CD8-positive, alpha-beta memory T cell (primary cell): ENCODE measurements at regions not wholly inside any gene's neighbourhood (a gene's known extent, or its start where the extent isn't known, plus 50 kb on each side); places are given as distances from the start of the nearest gene placed in this dataset.

Experiments used
- CTCF ChIA-PET: fragments of 350-600 bp; sonication (Branson Sonifier 250); formaldehyde crosslinking; loops from one replicate; lab custom pipeline; 2021; ENCODE audit warnings: antibody characterized with exemption; lab: Charles Lee
- POLR2A ChIA-PET: fragments of 350-600 bp; sonication (Branson Sonifier 250); formaldehyde crosslinking; loops from one replicate; lab custom pipeline; 2021; ENCODE audit warnings: antibody characterized with exemption; lab: Charles Lee
- DNase-seq, 5 donors: peaks; one replicate each; pipeline versions ENCODE4 v3.0.0 to v3.0.0-alpha.2; 2020 to 2022; ENCODE audit warnings: mixed read lengths in 1 of 5
- H3K27ac ChIP-seq: one replicate; pipeline ENCODE4 v1.7.0; 2013; ENCODE audit warnings: low read depth, mild to moderate bottlenecking, low read length, moderate library complexity
- H3K27me3 ChIP-seq: 2 replicates; pipeline ENCODE4 v1.7.0; 2013; ENCODE audit warnings: low read length, mild to moderate bottlenecking; ENCODE audit not compliant: insufficient read depth, poor library complexity, severe bottlenecking
- H3K36me3 ChIP-seq: 2 replicates; pipeline ENCODE4 v1.7.0; 2013; ENCODE audit warnings: mild to moderate bottlenecking, low read length, moderate library complexity; ENCODE audit not compliant: insufficient read depth
- H3K4me1 ChIP-seq: 2 replicates; pipeline ENCODE4 v1.7.0; 2013; ENCODE audit warnings: mild to moderate bottlenecking, low read length, moderate library complexity; ENCODE audit not compliant: insufficient read depth
- H3K4me3 ChIP-seq: 2 replicates; pipeline ENCODE4 v1.7.0; 2013; ENCODE audit warnings: mild to moderate bottlenecking, low read length
- H3K9me3 ChIP-seq: 2 replicates; pipeline ENCODE4 v1.7.0; 2013; ENCODE audit warnings: mild to moderate bottlenecking, low read length
- H3K27ac Mint-ChIP-seq, 8 donors: one replicate each; pipeline ENCODE4 v1.8.0; 2020 to 2021; ENCODE audit warnings: mixed read lengths in 8 of 8, mild to moderate bottlenecking in 6 of 8, inconsistent platforms in 3 of 8, moderate library complexity in 3 of 8
- H3K27me3 Mint-ChIP-seq, 2 donors: one replicate each; pipeline ENCODE4 v1.8.0; 2020 to 2021; ENCODE audit warnings: mixed read lengths in 2 of 2, mild to moderate bottlenecking in 1 of 2, moderate library complexity in 1 of 2
- H3K36me3 Mint-ChIP-seq, 3 donors: one replicate each; pipeline ENCODE4 v1.8.0; 2020 to 2021; ENCODE audit warnings: mixed read lengths in 3 of 3, inconsistent platforms in 1 of 3, mild to moderate bottlenecking in 1 of 3
- H3K4me1 Mint-ChIP-seq, 3 donors: one replicate each; pipeline ENCODE4 v1.8.0; 2020 to 2021; ENCODE audit warnings: mixed read lengths in 3 of 3, inconsistent platforms in 1 of 3, mild to moderate bottlenecking in 1 of 3
- H3K4me3 Mint-ChIP-seq, 7 donors: one replicate each; pipeline ENCODE4 v1.8.0; 2020 to 2021; ENCODE audit warnings: mixed read lengths in 7 of 7, mild to moderate bottlenecking in 6 of 7, moderate library complexity in 4 of 7, inconsistent platforms in 2 of 7
- H3K9me3 Mint-ChIP-seq, 5 donors: one replicate each; pipeline ENCODE4 v1.8.0; 2020 to 2022; ENCODE audit warnings: mixed read lengths in 5 of 5, mild to moderate bottlenecking in 3 of 5, moderate library complexity in 2 of 5, inconsistent platforms in 1 of 5

- Histone ChIP-seq H3K9me3 (no peaks in the 10 kb centered on the region), H3K27me3 (no peaks in the 10 kb centered on the region), H3K4me1 (no peaks in the 10 kb centered on the region), H3K36me3 (no peaks in the 10 kb centered on the region), H3K4me3 (no peak overlapping the region), H3K27ac (no peak overlapping the region)
- no peak for DNase-seq
- Mint-ChIP-seq H3K4me1 (no peaks in the 10 kb centered on the region), H3K27ac (no peak overlapping the region), H3K4me3 (no peak overlapping the region), H3K36me3 (no peaks in the 10 kb centered on the region), H3K27me3 (peaks cover 0 to under 1% of the 10 kb centered on the region in 2 donors), H3K9me3 (peaks cover 5 to 29% (median 7%) of the 10 kb centered on the region in 5 donors)
- ChIA-PET CTCF (no interaction called here), POLR2A (no interaction called here)
Observed at GRCh38 chr3:76866729-76867408, 173.0 kb upstream of the ROBO2 start.

GRCh38 chr3:76869726-76870384 lies 170.0 kb upstream of the ROBO2 start:
- no peaks in the 10 kb centered on the region for H3K9me3 ChIP-seq
- no peaks in the 10 kb centered on the region for H3K4me1 ChIP-seq
- H3K4me3 ChIP-seq: no peak overlapping the region
- DNase-seq: no peak
- Mint-ChIP-seq H3K27me3 (no peaks in the 10 kb centered on the region), H3K9me3 (peaks cover 1 to 34% (median 21%) of the 10 kb centered on the region in 5 donors), H3K27ac (no peak overlapping the region), H3K36me3 (no peaks in the 10 kb centered on the region), H3K4me1 (no peaks in the 10 kb centered on the region), H3K4me3 (no peak overlapping the region)
- no peaks in the 10 kb centered on the region for H3K27me3 ChIP-seq
- POLR2A ChIA-PET: no interaction called here
- CTCF ChIA-PET: no interaction called here
- no peaks in the 10 kb centered on the region for H3K36me3 ChIP-seq
- H3K27ac ChIP-seq: no peak overlapping the region

- H3K9me3 Mint-ChIP-seq: peaks cover 4 to 34% (median 21%) of the 10 kb centered on the region in 5 donors
- H3K4me1 Mint-ChIP-seq: no peaks in the 10 kb centered on the region
- H3K27ac Mint-ChIP-seq: no peak overlapping the region
- H3K27ac ChIP-seq: no peak overlapping the region
- POLR2A ChIA-PET: no interaction called here
- CTCF ChIA-PET: no interaction called here
- no peaks in the 10 kb centered on the region for H3K27me3 Mint-ChIP-seq
- DNase-seq: no peak
- H3K4me3 Mint-ChIP-seq: no peak overlapping the region
- no peaks in the 10 kb centered on the region for H3K27me3 ChIP-seq
- H3K9me3 ChIP-seq: no peaks in the 10 kb centered on the region
- no peaks in the 10 kb centered on the region for H3K4me1 ChIP-seq
- H3K4me3 ChIP-seq: no peak overlapping the region
- no peaks in the 10 kb centered on the region for H3K36me3 ChIP-seq
- H3K36me3 Mint-ChIP-seq: no peaks in the 10 kb centered on the region
Observed at GRCh38 chr3:76871655-76872054, 168.2 kb upstream of the ROBO2 start.

GRCh38 chr3:76872999-76873398 lies 166.9 kb upstream of the ROBO2 start:
- Mint-ChIP-seq H3K9me3 (peaks cover 4 to 41% (median 21%) of the 10 kb centered on the region in 5 donors), H3K27ac (no peak overlapping the region), H3K27me3 (no peaks in the 10 kb centered on the region), H3K4me1 (no peaks in the 10 kb centered on the region), H3K36me3 (no peaks in the 10 kb centered on the region), H3K4me3 (no peak overlapping the region)
- Histone ChIP-seq H3K9me3 (no peaks in the 10 kb centered on the region), H3K36me3 (no peaks in the 10 kb centered on the region), H3K27ac (no peak overlapping the region), H3K27me3 (no peaks in the 10 kb centered on the region), H3K4me1 (no peaks in the 10 kb centered on the region), H3K4me3 (no peak overlapping the region)
- ChIA-PET POLR2A (no interaction called here), CTCF (no interaction called here)
- no peak for DNase-seq

DNA sequence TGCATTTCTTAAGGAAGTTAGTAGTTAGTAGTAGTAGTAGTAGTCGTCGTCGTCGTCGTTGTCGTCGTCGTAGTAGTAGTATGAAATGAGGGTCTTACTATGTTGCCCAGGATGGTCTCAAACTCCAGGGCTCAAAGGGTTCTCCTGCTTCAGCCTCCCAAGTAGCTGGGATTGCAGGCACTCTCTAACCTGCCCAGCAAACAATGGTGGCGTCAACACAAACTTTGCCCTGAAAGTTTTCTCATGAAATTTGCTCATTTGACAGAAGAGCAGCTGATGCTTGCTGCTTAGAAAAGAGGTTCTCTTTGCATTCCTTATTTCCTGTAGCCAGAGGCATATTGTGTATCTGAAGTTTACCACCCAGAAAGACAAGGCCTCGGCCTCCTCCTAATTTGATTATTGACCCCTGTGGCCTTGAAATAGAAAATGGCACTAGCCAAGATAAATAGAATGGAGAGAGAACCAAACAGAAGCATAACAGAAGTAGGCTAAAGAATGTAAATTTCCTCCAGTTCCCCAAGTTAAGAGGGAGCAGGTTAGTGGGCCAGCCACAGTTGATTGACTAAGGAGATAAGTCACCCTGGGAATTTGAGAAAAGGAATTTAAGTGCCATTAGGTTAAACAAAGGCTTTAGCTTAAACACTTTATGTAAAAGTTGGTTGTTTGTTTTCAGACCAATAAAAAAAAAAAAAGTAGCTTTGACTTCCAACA lies 166.2 kb upstream of the ROBO2 start:
- Histone ChIP-seq H3K9me3 (no peaks in the 10 kb centered on the region), H3K36me3 (no peaks in the 10 kb centered on the region), H3K27ac (no peak overlapping the region), H3K4me1 (no peaks in the 10 kb centered on the region), H3K4me3 (no peak overlapping the region), H3K27me3 (no peaks in the 10 kb centered on the region)
- ChIA-PET CTCF (no interaction called here), POLR2A (no interaction called here)
- Mint-ChIP-seq H3K4me3 (no peak overlapping the region), H3K4me1 (no peaks in the 10 kb centered on the region), H3K27ac (no peak overlapping the region), H3K36me3 (no peaks in the 10 kb centered on the region), H3K9me3 (peaks cover 3 to 41% (median 21%) of the 10 kb centered on the region in 5 donors), H3K27me3 (no peaks in the 10 kb centered on the region)
- DNase-seq: no peak

DNA sequence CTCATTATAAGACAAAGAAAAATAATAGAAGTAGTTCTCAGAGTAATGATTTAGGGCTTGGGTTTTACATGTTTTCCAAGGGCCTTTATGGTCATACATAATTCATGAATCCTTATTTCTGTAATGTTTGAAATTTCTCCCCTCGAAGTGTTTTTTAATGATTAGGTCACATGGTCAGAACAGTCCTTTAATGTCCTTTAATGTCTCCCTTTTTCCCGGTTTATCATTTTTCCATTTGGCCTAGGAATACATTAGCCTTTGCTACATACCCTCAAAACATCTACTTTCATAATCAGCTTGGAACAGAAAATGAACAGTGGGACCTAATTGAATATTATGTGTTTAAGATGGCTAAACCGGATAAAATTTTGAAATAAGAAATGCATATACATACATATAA lies 159.9 kb upstream of the ROBO2 start:
- H3K36me3 Mint-ChIP-seq: no peaks in the 10 kb centered on the region
- H3K4me3 Mint-ChIP-seq: no peak overlapping the region
- H3K27me3 ChIP-seq: no peaks in the 10 kb centered on the region
- no peaks in the 10 kb centered on the region for H3K4me1 Mint-ChIP-seq
- CTCF ChIA-PET: no interaction called here
- POLR2A ChIA-PET: no interaction called here
- peaks cover 0 to 2% of the 10 kb centered on the region in 2 donors for H3K27me3 Mint-ChIP-seq
- peaks cover 0 to 36% (median 8%) of the 10 kb centered on the region in 5 donors for H3K9me3 Mint-ChIP-seq
- H3K36me3 ChIP-seq: no peaks in the 10 kb centered on the region
- no peak overlapping the region for H3K27ac Mint-ChIP-seq
- no peaks in the 10 kb centered on the region for H3K4me1 ChIP-seq
- DNase-seq: no peak
- no peaks in the 10 kb centered on the region for H3K9me3 ChIP-seq
- H3K27ac ChIP-seq: no peak overlapping the region
- no peak overlapping the region for H3K4me3 ChIP-seq

GRCh38 chr3:76886761-76887500 lies 153.0 kb upstream of the ROBO2 start:
- Histone ChIP-seq H3K9me3 (no peaks in the 10 kb centered on the region), H3K27ac (no peak overlapping the region), H3K4me1 (no peaks in the 10 kb centered on the region), H3K27me3 (no peaks in the 10 kb centered on the region), H3K4me3 (no peak overlapping the region), H3K36me3 (no peaks in the 10 kb centered on the region)
- Mint-ChIP-seq H3K9me3 (peaks cover 4 to 17% (median 11%) of the 10 kb centered on the region in 5 donors), H3K27ac (no peak overlapping the region), H3K27me3 (peaks cover 0 to under 1% of the 10 kb centered on the region in 2 donors), H3K4me3 (no peak overlapping the region), H3K36me3 (no peaks in the 10 kb centered on the region), H3K4me1 (no peaks in the 10 kb centered on the region)
- DNase-seq: no peak
- ChIA-PET CTCF (no interaction called here), POLR2A (no interaction called here)

GRCh38 chr3:76888856-76889255 lies 151.0 kb upstream of the ROBO2 start:
- no peaks in the 10 kb centered on the region for H3K27me3 ChIP-seq
- Mint-ChIP-seq H3K9me3 (peaks cover 4 to 15% (median 11%) of the 10 kb centered on the region in 5 donors), H3K4me3 (no peak overlapping the region), H3K27me3 (no peaks in the 10 kb centered on the region), H3K27ac (no peak overlapping the region), H3K36me3 (no peaks in the 10 kb centered on the region), H3K4me1 (no peaks in the 10 kb centered on the region)
- DNase-seq: no peak
- no peak overlapping the region for H3K4me3 ChIP-seq
- H3K36me3 ChIP-seq: no peaks in the 10 kb centered on the region
- H3K27ac ChIP-seq: no peak overlapping the region
- no peaks in the 10 kb centered on the region for H3K4me1 ChIP-seq
- no peaks in the 10 kb centered on the region for H3K9me3 ChIP-seq
- CTCF ChIA-PET: no interaction called here
- POLR2A ChIA-PET: no interaction called here
